Gastrocnemius medialis (tissue), 4 donors: ENCODE measurements at regions not wholly inside any gene's neighbourhood (a gene's known extent, or its start where the extent isn't known, plus 50 kb on each side); places are given as distances from the start of the nearest gene placed in this dataset.

Source experiments
- ATAC-seq, 2 donors: fragments of 150-250 bp; one replicate each; pipeline ENCODE4 v1.9.1; 2016
- DNase-seq, 2 donors: peaks; one replicate each; pipeline ENCODE4 v3.0.0-alpha.2; 2019
- H3K27ac ChIP-seq, 4 donors: fragments of 200-600 bp; sonication (generic); 1 replicate in 1 of 4; 2 replicates in 3 of 4; pipeline ENCODE4 v1.5.1; 2016 to 2018; ENCODE audit warnings: mild to moderate bottlenecking in 2 of 4, moderate library complexity in 1 of 4
- H3K27me3 ChIP-seq, 3 donors: fragments of 200-600 bp; sonication (generic) in 2 of 3; 1 replicate in 1 of 3; 2 replicates in 2 of 3; pipeline versions ENCODE4 v1.5.1 to v1.6.0; 2016 to 2019; ENCODE audit warnings: mild to moderate bottlenecking in 1 of 3, moderate library complexity in 1 of 3
- H3K36me3 ChIP-seq, 2 donors: fragments of 200-600 bp; sonication (generic) in 1 of 2; one replicate each; pipeline ENCODE4 v1.5.1; 2017 to 2018
- H3K4me1 ChIP-seq, 2 donors: fragments of 200-600 bp; sonication (generic) in 1 of 2; one replicate each; pipeline ENCODE4 v1.5.1; 2016 to 2017; ENCODE audit warnings: mild to moderate bottlenecking in 2 of 2
- H3K4me3 ChIP-seq, 4 donors: fragments of 200-600 bp; sonication (generic) in 3 of 4; 1 replicate in 1 of 4; 2 replicates in 3 of 4; pipeline ENCODE4 v1.5.1; 2016 to 2019; ENCODE audit warnings: mild to moderate bottlenecking in 2 of 4
- H3K9me3 ChIP-seq, 3 donors: fragments of 200-600 bp; sonication (generic) in 2 of 3; 1 replicate in 1 of 3; 2 replicates in 2 of 3; pipeline ENCODE4 v1.5.1; 2016 to 2019
- CTCF ChIP-seq, 5 experiments: fragments of 450-650 bp in 3 of 5; fragments of 200-600 bp in 2 of 5; sonication (generic) in 2 of 5; IDR thresholded peaks in 4 of 5; conservative IDR thresholded peaks in 1 of 5; 1 replicate in 4 of 5; 2 replicates in 1 of 5; pipeline ENCODE4 v1.5.1; 2016 to 2019; ENCODE audit warnings: antibody characterized with exemption in 5 of 5, mild to moderate bottlenecking in 3 of 5, moderate library complexity in 3 of 5
- POLR2A ChIP-seq, 2 donors: fragments of 450-650 bp; IDR thresholded peaks; one replicate each; pipeline ENCODE4 v1.6.1; 2017; ENCODE audit warnings: antibody characterized with exemption in 2 of 2, mild to moderate bottlenecking in 2 of 2, moderate library complexity in 2 of 2
- in situ Hi-C, 4 donors: fragments of 200-750 bp; cut with MboI; loops; one replicate each; pipeline versions ENCODE4 v1.15.0 to v1.8.0; 2017; ENCODE audit warnings: low sequenced_read_pairs in 4 of 4
- intact Hi-C: fragments of 100-400 bp; cut with DNase I; formaldehyde crosslinking; loops from one replicate; pipeline ENCODE4 v1.15.1; 2023; ENCODE audit warnings: low total_unique reads

- no peak overlapping the region for H3K4me3 ChIP-seq
- no peaks in the 10 kb centered on the region for H3K36me3 ChIP-seq
- TF ChIP-seq CTCF (IDR thresholded peaks at IDR 0.05 in 4 of 5, conservative IDR thresholded peaks at IDR 0.05 in 1 of 5) (no peak), POLR2A (IDR thresholded peaks at IDR 0.05) (no peak)
- no peak for ATAC-seq
- intact Hi-C loops: no loop called here
- no peaks in the 10 kb centered on the region for H3K4me1 ChIP-seq
- no peak overlapping the region for H3K27ac ChIP-seq
- DNase-seq: no peak
- H3K9me3 ChIP-seq: no peaks in the 10 kb centered on the region
- in situ Hi-C loops: no loop called here
- peaks cover 0 to 6% (median 0%) of the 10 kb centered on the region in 3 donors for H3K27me3 ChIP-seq
These were observed 132.4 kb upstream of the IQSEC1 start for GRCh38 chr3:13205567-13206143.

GRCh38 chr3:13204177-13204581 is 130.9 kb upstream of the IQSEC1 start:
- DNase-seq (no peak), ATAC-seq (no peak)
- Histone ChIP-seq H3K36me3 (no peaks in the 10 kb centered on the region), H3K4me1 (no peaks in the 10 kb centered on the region), H3K4me3 (no peak overlapping the region), H3K27me3 (peaks cover 0 to 6% (median 0%) of the 10 kb centered on the region in 3 donors), H3K27ac (no peak overlapping the region), H3K9me3 (no peaks in the 10 kb centered on the region)
- TF ChIP-seq CTCF (IDR thresholded peaks at IDR 0.05 in 4 of 5, conservative IDR thresholded peaks at IDR 0.05 in 1 of 5) (no peak), POLR2A (IDR thresholded peaks at IDR 0.05) (no peak)
- in situ Hi-C loops (no loop called here), intact Hi-C loops (no loop called here)

- Histone ChIP-seq H3K36me3 (no peaks in the 10 kb centered on the region), H3K27ac (no peak overlapping the region), H3K4me3 (no peak overlapping the region), H3K4me1 (no peaks in the 10 kb centered on the region), H3K27me3 (peaks cover 0 to 6% (median 0%) of the 10 kb centered on the region in 3 donors), H3K9me3 (no peaks in the 10 kb centered on the region)
- DNase-seq (no peak), ATAC-seq (no peak)
- in situ Hi-C loops (no loop called here), intact Hi-C loops (no loop called here)
- TF ChIP-seq CTCF (IDR thresholded peaks at IDR 0.05 in 4 of 5, conservative IDR thresholded peaks at IDR 0.05 in 1 of 5): no peak
- TF ChIP-seq POLR2A (IDR thresholded peaks at IDR 0.05): no peak
These were observed 130.4 kb upstream of the IQSEC1 start for GRCh38 chr3:13203398-13204176.

GRCh38 chr3:13202744-13203397 is 129.6 kb upstream of the IQSEC1 start:
- Histone ChIP-seq H3K27ac (no peak overlapping the region), H3K9me3 (no peaks in the 10 kb centered on the region), H3K36me3 (no peaks in the 10 kb centered on the region), H3K27me3 (peaks cover 0 to 6% (median 0%) of the 10 kb centered on the region in 3 donors), H3K4me1 (no peaks in the 10 kb centered on the region), H3K4me3 (no peak overlapping the region)
- in situ Hi-C loops (no loop called here), intact Hi-C loops (no loop called here)
- no peak for DNase-seq
- TF ChIP-seq POLR2A (IDR thresholded peaks at IDR 0.05): no peak
- TF ChIP-seq CTCF (IDR thresholded peaks at IDR 0.05 in 4 of 5, conservative IDR thresholded peaks at IDR 0.05 in 1 of 5): no peak
- no peak for ATAC-seq
